Thyroid gland (tissue), 4 donors: ENCODE measurements at regions not wholly inside any gene's neighbourhood (a gene's known extent, or its start where the extent isn't known, plus 50 kb on each side); places are given as distances from the start of the nearest gene placed in this dataset.

Source experiments
- DNase-seq, 2 donors: peaks; one replicate each; pipeline ENCODE4 v3.0.0-alpha.2; 2019
- H3K27ac ChIP-seq, 3 donors: fragments of 200-600 bp; sonication (generic); 1 replicate in 2 of 3; 2 replicates in 1 of 3; pipeline ENCODE4 v1.5.1; 2016 to 2019; ENCODE audit warnings: mild to moderate bottlenecking in 1 of 3, moderate library complexity in 1 of 3
- H3K27me3 ChIP-seq: fragments of 200-600 bp; sonication (generic); one replicate; pipeline ENCODE4 v1.5.1; 2019
- H3K36me3 ChIP-seq, 2 donors: fragments of 200-600 bp; sonication (generic); one replicate each; pipeline ENCODE4 v1.5.1; 2016 to 2019
- H3K4me1 ChIP-seq, 2 donors: fragments of 200-600 bp; sonication (generic); one replicate each; pipeline ENCODE4 v1.5.1; 2017 to 2019
- H3K4me3 ChIP-seq, 3 donors: fragments of 200-600 bp; sonication (generic); replicated peaks in 1 of 3; 1 replicate in 2 of 3; 2 replicates in 1 of 3; pipeline ENCODE4 v1.5.1; 2016; ENCODE audit warnings: mild to moderate bottlenecking in 1 of 3
- H3K9me3 ChIP-seq: fragments of 200-600 bp; sonication (generic); one replicate; pipeline ENCODE4 v1.5.1; 2017
- POLR2A ChIP-seq, 2 donors: fragments of 450-650 bp; IDR thresholded peaks; one replicate each; pipeline ENCODE4 v1.6.1; 2017; ENCODE audit warnings: antibody characterized with exemption in 2 of 2, mild to moderate bottlenecking in 2 of 2, moderate library complexity in 1 of 2
- WGBS, 2 donors: methylation state at CpG; one replicate each; pipeline ENCODE4 v1.1.5; 2017; 5-methylcytosine and 5-hydroxymethylcytosine counted together
- intact Hi-C: fragments of 100-400 bp; cut with DNase I; formaldehyde crosslinking; loops from one replicate; pipeline ENCODE4 v1.15.1; 2023
- TF ChIP-seq, protein P1 (sequence below), 6 experiments: fragments of 200-600 bp in 3 of 6; fragments of 450-650 bp in 3 of 6; sonication (generic) in 3 of 6; IDR thresholded peaks; one replicate each; pipeline ENCODE4 v1.5.1; 2016 to 2019; ENCODE audit warnings: antibody characterized with exemption in 6 of 6, mild to moderate bottlenecking in 2 of 6, inconsistent platforms in 1 of 6, moderate library complexity in 1 of 6

DNA sequence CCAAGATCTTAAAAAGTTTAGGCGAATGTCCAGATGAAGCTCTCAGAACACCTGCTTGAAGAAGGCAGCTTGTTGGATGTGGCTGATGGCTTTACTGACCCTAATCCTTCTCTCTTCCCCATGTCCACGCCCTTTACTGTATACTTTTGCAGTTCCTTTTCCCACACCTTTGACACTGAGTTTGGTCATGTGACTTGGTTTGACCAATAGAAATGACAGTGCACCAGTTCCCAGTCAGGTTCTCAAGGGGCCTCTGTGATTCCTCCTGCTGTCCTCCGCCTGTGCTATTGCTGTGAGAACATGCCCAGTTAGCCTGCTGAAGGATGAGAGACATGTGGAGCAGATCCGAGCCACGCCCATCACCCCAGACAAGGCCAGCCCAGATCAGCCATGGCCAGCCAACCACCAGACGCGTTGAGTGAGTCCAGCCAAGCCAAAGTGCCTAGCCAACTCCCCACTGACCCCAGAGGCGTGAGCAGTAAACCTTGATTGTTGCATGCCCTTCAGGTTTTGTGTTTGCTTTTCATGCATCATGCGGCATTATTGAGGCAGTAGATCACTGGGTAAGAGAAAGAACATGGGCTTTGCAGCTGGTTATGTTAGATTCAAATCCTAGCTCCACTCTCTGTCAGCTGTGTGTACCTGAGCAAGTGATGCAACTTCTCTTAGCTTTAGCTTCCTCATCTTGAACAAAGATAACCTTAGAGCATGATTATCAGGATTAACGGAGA is 258.0 kb upstream of the SIX2 start:
- no peak overlapping the region for H3K27ac ChIP-seq
- TF ChIP-seq POLR2A (IDR thresholded peaks at IDR 0.05) = no peak
- TF ChIP-seq, protein P1, sequence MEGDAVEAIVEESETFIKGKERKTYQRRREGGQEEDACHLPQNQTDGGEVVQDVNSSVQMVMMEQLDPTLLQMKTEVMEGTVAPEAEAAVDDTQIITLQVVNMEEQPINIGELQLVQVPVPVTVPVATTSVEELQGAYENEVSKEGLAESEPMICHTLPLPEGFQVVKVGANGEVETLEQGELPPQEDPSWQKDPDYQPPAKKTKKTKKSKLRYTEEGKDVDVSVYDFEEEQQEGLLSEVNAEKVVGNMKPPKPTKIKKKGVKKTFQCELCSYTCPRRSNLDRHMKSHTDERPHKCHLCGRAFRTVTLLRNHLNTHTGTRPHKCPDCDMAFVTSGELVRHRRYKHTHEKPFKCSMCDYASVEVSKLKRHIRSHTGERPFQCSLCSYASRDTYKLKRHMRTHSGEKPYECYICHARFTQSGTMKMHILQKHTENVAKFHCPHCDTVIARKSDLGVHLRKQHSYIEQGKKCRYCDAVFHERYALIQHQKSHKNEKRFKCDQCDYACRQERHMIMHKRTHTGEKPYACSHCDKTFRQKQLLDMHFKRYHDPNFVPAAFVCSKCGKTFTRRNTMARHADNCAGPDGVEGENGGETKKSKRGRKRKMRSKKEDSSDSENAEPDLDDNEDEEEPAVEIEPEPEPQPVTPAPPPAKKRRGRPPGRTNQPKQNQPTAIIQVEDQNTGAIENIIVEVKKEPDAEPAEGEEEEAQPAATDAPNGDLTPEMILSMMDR (IDR thresholded peaks at IDR 0.05) = no peak
- no peak overlapping the region for H3K4me3 ChIP-seq
- WGBS, 2 donors = 90 to 92% methylated on average over 7 to 10 of the region's 10 CpGs
- intact Hi-C loops = no loop called here
- no peaks in the 10 kb centered on the region for H3K36me3 ChIP-seq
- no peak for DNase-seq
- H3K4me1 ChIP-seq = no peaks in the 10 kb centered on the region
- H3K27me3 ChIP-seq = no peaks in the 10 kb centered on the region
- H3K9me3 ChIP-seq = no peaks in the 10 kb centered on the region

DNA sequence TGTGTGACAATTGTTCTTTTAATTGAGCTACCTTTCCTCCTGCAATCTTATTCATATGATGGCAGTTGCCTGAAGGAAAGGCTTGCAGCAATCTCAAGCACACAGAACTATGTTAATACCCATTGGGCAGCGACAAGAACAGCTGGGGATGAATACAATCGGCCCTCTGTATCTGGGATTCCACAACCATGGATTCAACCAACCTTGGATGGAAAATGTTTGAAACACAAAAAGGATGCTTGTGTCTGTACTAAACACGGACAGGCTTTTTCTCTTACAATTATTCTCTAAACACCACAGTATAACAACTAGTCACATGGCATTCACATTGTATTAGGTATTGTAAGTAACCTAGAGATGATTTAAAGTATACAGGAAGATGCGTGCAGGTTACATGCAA is 256.1 kb upstream of the SIX2 start:
- H3K36me3 ChIP-seq = no peaks in the 10 kb centered on the region
- 83 to 96% methylated on average over 4 of the region's 4 CpGs for WGBS, 2 donors
- H3K27ac ChIP-seq = no peak overlapping the region
- H3K4me1 ChIP-seq = peaks cover under 1 to 1% of the 10 kb centered on the region in 2 donors
- DNase-seq = no peak
- H3K9me3 ChIP-seq = no peaks in the 10 kb centered on the region
- intact Hi-C loops = no loop called here
- TF ChIP-seq, protein P1 (IDR thresholded peaks at IDR 0.05) = no peak
- no peak for TF ChIP-seq POLR2A (IDR thresholded peaks at IDR 0.05)
- H3K4me3 ChIP-seq = no peak overlapping the region
- H3K27me3 ChIP-seq = no peaks in the 10 kb centered on the region

DNA sequence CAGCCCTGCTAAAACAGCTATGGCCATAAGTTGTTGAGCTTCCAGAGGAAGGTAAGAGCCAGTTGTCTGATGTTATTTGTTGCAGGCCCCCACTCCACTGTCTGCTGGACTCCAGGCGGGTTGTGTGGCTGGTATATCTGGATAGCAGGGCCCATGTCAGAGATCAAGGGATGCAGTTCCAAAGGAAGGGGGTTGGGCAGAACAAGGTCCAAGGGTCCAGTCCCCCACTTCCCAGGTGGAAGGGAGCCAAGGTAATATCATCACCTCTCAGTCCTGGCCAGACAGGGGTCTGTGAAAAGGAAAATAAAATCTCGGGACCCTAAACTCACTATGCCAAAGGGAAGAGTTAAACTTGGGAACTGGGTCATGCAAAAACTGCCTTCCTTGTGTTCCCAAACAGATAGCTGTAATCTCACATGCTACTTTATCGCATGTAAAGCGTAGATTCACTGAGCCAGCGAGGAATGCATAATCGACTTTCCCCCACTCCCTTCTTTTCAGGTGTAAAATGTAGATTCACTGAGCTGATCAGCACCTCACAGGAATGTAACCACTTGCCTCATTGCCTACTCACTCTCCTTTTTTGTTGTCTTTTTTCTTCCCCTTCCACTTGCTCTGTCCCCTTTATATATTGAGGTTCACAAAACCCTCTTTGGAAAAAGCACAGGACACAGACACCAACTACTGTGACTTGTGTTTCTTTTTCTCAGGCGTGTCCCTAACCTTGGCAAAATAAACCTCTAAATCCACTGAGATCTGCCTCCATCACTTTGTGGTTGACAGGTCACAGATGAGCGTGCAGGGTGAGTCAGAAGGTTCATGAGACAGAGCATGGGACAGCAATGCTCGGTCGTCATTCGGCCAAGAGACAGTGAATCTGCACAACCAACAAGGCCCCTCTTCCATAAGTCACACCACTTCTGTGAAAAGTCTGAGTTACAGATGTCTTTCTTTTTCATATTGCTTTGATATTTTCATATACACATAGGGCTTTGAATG is 255.3 kb upstream of the SIX2 start:
- DNase-seq = no peak
- Histone ChIP-seq H3K4me1 (peaks cover 9% of the 10 kb centered on the region in 2 donors), H3K36me3 (no peaks in the 10 kb centered on the region), H3K27ac (no peak overlapping the region), H3K4me3 (no peak overlapping the region), H3K27me3 (no peaks in the 10 kb centered on the region), H3K9me3 (no peaks in the 10 kb centered on the region)
- WGBS, 2 donors = 89 to 94% methylated on average over 11 of the region's 11 CpGs
- TF ChIP-seq, protein P1 (IDR thresholded peaks at IDR 0.05) = no peak
- TF ChIP-seq POLR2A (IDR thresholded peaks at IDR 0.05) = no peak
- intact Hi-C loops = no loop called here

DNA sequence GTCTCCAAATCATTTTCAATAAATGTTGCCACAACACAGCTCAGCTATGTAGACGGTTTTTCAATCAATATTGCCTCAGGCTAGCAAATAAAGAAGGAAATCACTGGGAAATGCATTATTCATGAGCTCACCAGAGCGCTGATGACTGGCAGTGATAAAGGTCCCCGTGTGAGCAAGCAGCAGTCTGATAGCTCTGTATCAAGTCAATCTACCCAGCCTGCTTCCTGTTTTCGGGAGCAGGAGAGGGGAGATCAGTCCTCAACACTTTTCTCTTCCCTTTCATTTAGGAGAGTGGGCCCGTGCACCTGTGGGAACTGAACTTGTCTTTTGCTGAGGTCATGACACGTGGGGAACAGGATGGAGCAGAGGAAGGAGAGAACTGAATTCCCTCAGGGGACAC is 253.9 kb upstream of the SIX2 start:
- Histone ChIP-seq H3K27me3 (no peaks in the 10 kb centered on the region), H3K4me3 (no peak overlapping the region), H3K9me3 (no peaks in the 10 kb centered on the region), H3K36me3 (no peaks in the 10 kb centered on the region), H3K4me1 (peaks cover 20 to 22% of the 10 kb centered on the region in 2 donors), H3K27ac (no peak overlapping the region)
- intact Hi-C loops = no loop called here
- DNase-seq = no peak
- TF ChIP-seq POLR2A (IDR thresholded peaks at IDR 0.05) = no peak
- TF ChIP-seq, protein P1 (IDR thresholded peaks at IDR 0.05) = no peak
- 70 to 75% methylated on average over 6 of the region's 6 CpGs for WGBS, 2 donors

DNA sequence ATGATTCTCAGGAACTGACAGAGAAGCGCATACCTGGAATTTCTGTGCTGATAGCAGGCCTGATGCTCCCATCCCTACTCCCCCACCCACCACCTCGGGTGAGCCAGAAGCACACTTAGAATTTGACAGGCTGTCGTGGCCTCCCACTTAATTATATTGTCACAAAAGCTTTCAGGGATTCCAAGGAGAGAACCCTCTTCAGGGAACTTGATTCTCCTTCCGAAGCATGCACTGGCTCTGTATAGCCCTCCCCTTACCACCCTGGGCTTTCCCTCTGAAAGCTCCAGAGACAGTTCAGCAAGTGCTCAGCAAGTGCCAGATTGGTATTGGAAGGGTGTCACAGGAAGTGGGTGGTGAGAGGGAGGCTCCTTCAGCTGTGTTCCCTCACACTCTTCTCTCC is 252.5 kb upstream of the SIX2 start:
- Histone ChIP-seq H3K27me3 (no peaks in the 10 kb centered on the region), H3K9me3 (no peaks in the 10 kb centered on the region), H3K4me3 (no peak overlapping the region), H3K36me3 (no peaks in the 10 kb centered on the region), H3K27ac (no peak overlapping the region), H3K4me1 (peaks cover 22 to 23% of the 10 kb centered on the region in 2 donors)
- no peak for DNase-seq
- 84 to 95% methylated on average over 4 of the region's 4 CpGs for WGBS, 2 donors
- no peak for TF ChIP-seq POLR2A (IDR thresholded peaks at IDR 0.05)
- TF ChIP-seq, protein P1 (IDR thresholded peaks at IDR 0.05) = no peak
- intact Hi-C loops = no loop called here
